Ishikawa (cell line): ENCODE measurements at regions not wholly inside any gene's neighbourhood (a gene's known extent, or its start where the extent isn't known, plus 50 kb on each side); places are given as distances from the start of the nearest gene placed in this dataset.

Experiments used
- CEBPB ChIP-seq: IDR thresholded peaks from 2 replicates; pipeline ENCODE4 v1.6.1; 2012
- CREB1 ChIP-seq: IDR thresholded peaks from 2 replicates; pipeline ENCODE4 v1.6.1; 2012; ENCODE audit warnings: low read depth
- EGR1 ChIP-seq: IDR thresholded peaks from 2 replicates; pipeline ENCODE4 v1.6.1; 2012
- EP300 ChIP-seq: IDR thresholded peaks from 2 replicates; pipeline ENCODE4 v1.6.1; 2012; ENCODE audit warnings: borderline replicate concordance
- FOXM1 ChIP-seq: IDR thresholded peaks from 2 replicates; pipeline ENCODE4 v1.6.1; 2012; ENCODE audit warnings: low read depth, borderline replicate concordance
- NFIC ChIP-seq: IDR thresholded peaks from 2 replicates; pipeline ENCODE4 v1.6.1; 2012
- RAD21 ChIP-seq: IDR thresholded peaks from 2 replicates; pipeline ENCODE4 v1.6.1; 2012; ENCODE audit warnings: low read depth
- TAF1 ChIP-seq: IDR thresholded peaks from 2 replicates; pipeline ENCODE4 v1.6.1; 2012; ENCODE audit warnings: low read depth, mild to moderate bottlenecking
- TCF12 ChIP-seq: IDR thresholded peaks from 2 replicates; pipeline ENCODE4 v1.6.1; 2012; ENCODE audit warnings: low read depth
- TEAD4 ChIP-seq: IDR thresholded peaks from 2 replicates; pipeline ENCODE4 v1.6.1; 2012
- YY1 ChIP-seq: IDR thresholded peaks from 2 replicates; pipeline ENCODE4 v1.6.1; 2012; ENCODE audit warnings: low read depth
- ZBTB7A ChIP-seq: IDR thresholded peaks from 2 replicates; pipeline ENCODE4 v1.6.1; 2012; ENCODE audit warnings: low read depth
- TF ChIP-seq, protein P1 (sequence below): IDR thresholded peaks from 2 replicates; pipeline ENCODE4 v1.6.1; 2012; ENCODE audit warnings: low read depth, mild to moderate bottlenecking
- TF ChIP-seq, protein P2 (sequence below): IDR thresholded peaks from 2 replicates; pipeline ENCODE4 v1.6.1; 2012

DNA sequence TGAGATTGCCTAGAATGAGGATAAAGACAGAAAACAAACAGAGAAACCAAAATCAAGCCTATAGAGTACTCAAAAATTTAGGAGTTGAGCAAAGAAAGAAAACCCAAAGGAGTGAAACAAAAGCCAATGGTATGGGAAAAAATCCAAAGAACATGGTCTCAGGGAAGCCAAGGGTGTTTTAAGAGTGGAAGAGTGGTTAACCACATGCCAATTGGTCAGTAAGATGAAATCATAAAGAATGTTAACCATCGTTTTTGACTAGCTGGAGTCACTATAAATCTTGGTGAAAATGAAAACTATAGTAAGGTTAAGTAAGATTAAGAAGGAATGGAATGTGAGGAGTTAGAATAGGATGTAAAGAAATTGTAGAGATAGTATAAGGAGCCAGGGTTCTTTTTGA is 64.7 kb upstream of the RPL34 start:
- TF ChIP-seq ZBTB7A (no peak), EP300 (no peak), CEBPB (no peak), TCF12 (no peak), CREB1 (no peak), TEAD4 (no peak), EGR1 (no peak), RAD21 (no peak), TAF1 (no peak), YY1 (no peak), FOXM1 (no peak), NFIC (no peak)
- TF ChIP-seq, protein P1, sequence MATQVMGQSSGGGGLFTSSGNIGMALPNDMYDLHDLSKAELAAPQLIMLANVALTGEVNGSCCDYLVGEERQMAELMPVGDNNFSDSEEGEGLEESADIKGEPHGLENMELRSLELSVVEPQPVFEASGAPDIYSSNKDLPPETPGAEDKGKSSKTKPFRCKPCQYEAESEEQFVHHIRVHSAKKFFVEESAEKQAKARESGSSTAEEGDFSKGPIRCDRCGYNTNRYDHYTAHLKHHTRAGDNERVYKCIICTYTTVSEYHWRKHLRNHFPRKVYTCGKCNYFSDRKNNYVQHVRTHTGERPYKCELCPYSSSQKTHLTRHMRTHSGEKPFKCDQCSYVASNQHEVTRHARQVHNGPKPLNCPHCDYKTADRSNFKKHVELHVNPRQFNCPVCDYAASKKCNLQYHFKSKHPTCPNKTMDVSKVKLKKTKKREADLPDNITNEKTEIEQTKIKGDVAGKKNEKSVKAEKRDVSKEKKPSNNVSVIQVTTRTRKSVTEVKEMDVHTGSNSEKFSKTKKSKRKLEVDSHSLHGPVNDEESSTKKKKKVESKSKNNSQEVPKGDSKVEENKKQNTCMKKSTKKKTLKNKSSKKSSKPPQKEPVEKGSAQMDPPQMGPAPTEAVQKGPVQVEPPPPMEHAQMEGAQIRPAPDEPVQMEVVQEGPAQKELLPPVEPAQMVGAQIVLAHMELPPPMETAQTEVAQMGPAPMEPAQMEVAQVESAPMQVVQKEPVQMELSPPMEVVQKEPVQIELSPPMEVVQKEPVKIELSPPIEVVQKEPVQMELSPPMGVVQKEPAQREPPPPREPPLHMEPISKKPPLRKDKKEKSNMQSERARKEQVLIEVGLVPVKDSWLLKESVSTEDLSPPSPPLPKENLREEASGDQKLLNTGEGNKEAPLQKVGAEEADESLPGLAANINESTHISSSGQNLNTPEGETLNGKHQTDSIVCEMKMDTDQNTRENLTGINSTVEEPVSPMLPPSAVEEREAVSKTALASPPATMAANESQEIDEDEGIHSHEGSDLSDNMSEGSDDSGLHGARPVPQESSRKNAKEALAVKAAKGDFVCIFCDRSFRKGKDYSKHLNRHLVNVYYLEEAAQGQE: no peak
- TF ChIP-seq, protein P2, sequence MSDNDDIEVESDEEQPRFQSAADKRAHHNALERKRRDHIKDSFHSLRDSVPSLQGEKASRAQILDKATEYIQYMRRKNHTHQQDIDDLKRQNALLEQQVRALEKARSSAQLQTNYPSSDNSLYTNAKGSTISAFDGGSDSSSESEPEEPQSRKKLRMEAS: no peak
